HEK293 (cell line): ENCODE measurements at regions not wholly inside any gene's neighbourhood (a gene's known extent, or its start where the extent isn't known, plus 50 kb on each side); places are given as distances from the start of the nearest gene placed in this dataset.

Experiments used
- KLF1 ChIP-seq: fragments of 450-650 bp; formaldehyde crosslinking; IDR thresholded peaks from 2 replicates; pipeline ENCODE4 v1.5.1; 2016; ENCODE audit warnings: missing biosample characterization, missing genetic modification characterization
- KLF9 ChIP-seq: fragments of 450-650 bp; formaldehyde crosslinking; IDR thresholded peaks from 2 replicates; pipeline ENCODE4 v1.5.1; 2016; ENCODE audit warnings: missing biosample characterization, missing genetic modification characterization, low read depth
- PRDM1 ChIP-seq: fragments of 450-650 bp; formaldehyde crosslinking; IDR thresholded peaks from 2 replicates; pipeline ENCODE4; 2016; ENCODE audit warnings: missing biosample characterization, missing genetic modification characterization
- REST ChIP-seq: fragments of 450-650 bp; formaldehyde crosslinking; IDR thresholded peaks from 2 replicates; pipeline ENCODE4 v1.5.1; 2016; ENCODE audit warnings: missing biosample characterization, missing genetic modification characterization
- TRIM28 ChIP-seq: IDR thresholded peaks from 2 replicates; pipeline ENCODE4 v1.6.1; 2011; ENCODE audit warnings: low read length, control low read depth, borderline replicate concordance
- YY1 ChIP-seq: fragments of 450-650 bp; formaldehyde crosslinking; IDR thresholded peaks from 2 replicates; pipeline ENCODE4 v1.5.1; 2018; ENCODE audit warnings: missing biosample characterization, missing genetic modification characterization
- ZBTB21 ChIP-seq: fragments of 450-650 bp; formaldehyde crosslinking; IDR thresholded peaks from 2 replicates; pipeline ENCODE4 v1.5.1; 2017; ENCODE audit warnings: missing biosample characterization, missing genetic modification characterization
- ZNF138 ChIP-seq: fragments of 450-650 bp; formaldehyde crosslinking; IDR thresholded peaks from 2 replicates; pipeline ENCODE4 v1.5.1; 2016; ENCODE audit warnings: missing biosample characterization, missing genetic modification characterization, borderline replicate concordance
- ZNF140 ChIP-seq: fragments of 450-650 bp; formaldehyde crosslinking; IDR thresholded peaks from 2 replicates; pipeline ENCODE4 v1.5.1; 2016; ENCODE audit warnings: missing biosample characterization, missing genetic modification characterization
- ZNF214 ChIP-seq: fragments of 450-650 bp; formaldehyde crosslinking; IDR thresholded peaks from 2 replicates; pipeline ENCODE4 v1.5.1; 2017; ENCODE audit warnings: missing biosample characterization, mild to moderate bottlenecking, missing genetic modification characterization, borderline replicate concordance
- ZNF610 ChIP-seq: fragments of 450-650 bp; formaldehyde crosslinking; IDR thresholded peaks from 2 replicates; pipeline ENCODE4 v1.5.1; 2016; ENCODE audit warnings: missing biosample characterization, missing genetic modification characterization, borderline replicate concordance
- TF ChIP-seq, protein P1 (sequence below): fragments of 450-650 bp; formaldehyde crosslinking; IDR thresholded peaks from 2 replicates; pipeline ENCODE4 v1.5.1; 2016; ENCODE audit warnings: missing biosample characterization, missing genetic modification characterization
- TF ChIP-seq, protein P2 (sequence below): fragments of 450-650 bp; formaldehyde crosslinking; IDR thresholded peaks from 2 replicates; pipeline ENCODE4 v1.5.1; 2016; ENCODE audit warnings: missing biosample characterization, missing genetic modification characterization

DNA sequence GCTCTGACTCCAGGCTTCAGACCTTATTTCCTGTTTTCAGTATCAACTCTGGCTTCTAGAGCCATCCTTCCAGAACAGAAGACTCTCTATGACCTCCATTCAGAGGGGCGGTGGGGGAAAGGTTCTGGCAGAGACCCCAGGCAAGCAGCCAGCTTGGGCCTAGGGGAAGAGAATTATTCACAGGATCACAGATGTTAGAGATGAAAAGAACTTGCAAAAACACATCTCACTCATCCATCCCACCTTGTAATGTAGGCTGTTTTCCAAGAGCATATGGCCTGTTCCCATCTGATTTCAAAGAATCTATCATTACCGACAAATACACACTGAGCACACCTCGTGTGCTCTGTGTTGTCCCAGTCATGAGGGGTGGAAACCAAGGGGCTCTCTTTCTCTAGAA lies 131.9 kb downstream of the GRIN2B start:
- TF ChIP-seq ZNF138 (tag by site-specific recombination) (no peak), ZBTB21 (tag by site-specific recombination) (no peak), YY1 (tag by site-specific recombination) (no peak), ZNF610 (tag by site-specific recombination) (no peak), REST (tag by site-specific recombination) (no peak), TRIM28 (no peak), PRDM1 (tag by site-specific recombination) (no peak), ZNF140 (tag by site-specific recombination) (no peak), ZNF214 (tag by site-specific recombination) (no peak), KLF1 (tag by site-specific recombination) (no peak), KLF9 (tag by site-specific recombination) (no peak)
- TF ChIP-seq, protein P1, sequence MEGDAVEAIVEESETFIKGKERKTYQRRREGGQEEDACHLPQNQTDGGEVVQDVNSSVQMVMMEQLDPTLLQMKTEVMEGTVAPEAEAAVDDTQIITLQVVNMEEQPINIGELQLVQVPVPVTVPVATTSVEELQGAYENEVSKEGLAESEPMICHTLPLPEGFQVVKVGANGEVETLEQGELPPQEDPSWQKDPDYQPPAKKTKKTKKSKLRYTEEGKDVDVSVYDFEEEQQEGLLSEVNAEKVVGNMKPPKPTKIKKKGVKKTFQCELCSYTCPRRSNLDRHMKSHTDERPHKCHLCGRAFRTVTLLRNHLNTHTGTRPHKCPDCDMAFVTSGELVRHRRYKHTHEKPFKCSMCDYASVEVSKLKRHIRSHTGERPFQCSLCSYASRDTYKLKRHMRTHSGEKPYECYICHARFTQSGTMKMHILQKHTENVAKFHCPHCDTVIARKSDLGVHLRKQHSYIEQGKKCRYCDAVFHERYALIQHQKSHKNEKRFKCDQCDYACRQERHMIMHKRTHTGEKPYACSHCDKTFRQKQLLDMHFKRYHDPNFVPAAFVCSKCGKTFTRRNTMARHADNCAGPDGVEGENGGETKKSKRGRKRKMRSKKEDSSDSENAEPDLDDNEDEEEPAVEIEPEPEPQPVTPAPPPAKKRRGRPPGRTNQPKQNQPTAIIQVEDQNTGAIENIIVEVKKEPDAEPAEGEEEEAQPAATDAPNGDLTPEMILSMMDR, result no peak
- TF ChIP-seq, protein P2, sequence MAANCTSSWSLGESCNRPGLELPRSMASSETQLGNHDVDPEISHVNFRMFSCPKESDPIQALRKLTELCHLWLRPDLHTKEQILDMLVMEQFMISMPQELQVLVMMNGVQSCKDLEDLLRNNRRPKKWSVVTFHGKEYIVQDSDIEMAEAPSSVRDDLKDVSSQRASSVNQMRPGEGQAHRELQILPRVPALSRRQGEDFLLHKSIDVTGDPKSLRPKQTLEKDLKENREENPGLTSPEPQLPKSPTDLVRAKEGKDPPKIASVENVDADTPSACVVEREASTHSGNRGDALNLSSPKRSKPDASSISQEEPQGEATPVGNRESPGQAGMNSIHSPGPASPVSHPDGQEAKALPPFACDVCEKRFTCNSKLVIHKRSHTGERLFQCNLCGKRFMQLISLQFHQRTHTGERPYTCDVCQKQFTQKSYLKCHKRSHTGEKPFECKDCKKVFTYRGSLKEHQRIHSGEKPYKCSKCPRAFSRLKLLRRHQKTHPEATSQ (tag by site-specific recombination), result no peak
